ENCODE measurements at regions not wholly inside any gene's neighbourhood (a gene's known extent, or its start where the extent isn't known, plus 50 kb on each side); places are given as distances from the start of the nearest gene placed in this dataset.

DNA sequence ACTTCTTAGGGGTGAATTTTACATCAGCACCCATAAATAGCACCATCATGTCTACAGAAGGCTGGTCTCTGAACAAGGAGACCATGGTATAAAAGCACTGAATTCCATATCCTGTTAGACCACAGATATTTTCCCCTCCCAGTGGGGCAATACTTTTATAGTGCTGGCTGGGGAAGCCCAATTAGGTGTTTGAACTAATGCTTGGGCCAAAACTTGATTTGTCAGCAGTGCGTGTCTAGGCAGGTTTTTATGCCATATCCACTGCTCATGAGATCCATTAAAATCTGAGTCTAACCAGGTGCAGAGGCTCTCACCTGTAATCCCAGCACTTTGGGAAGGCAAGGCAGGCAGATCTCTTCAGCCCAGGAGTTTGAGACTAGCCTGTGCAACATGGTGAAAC, 623.0 kb downstream of the NPHP4 start:
- DNase-seq = no peak

DNA sequence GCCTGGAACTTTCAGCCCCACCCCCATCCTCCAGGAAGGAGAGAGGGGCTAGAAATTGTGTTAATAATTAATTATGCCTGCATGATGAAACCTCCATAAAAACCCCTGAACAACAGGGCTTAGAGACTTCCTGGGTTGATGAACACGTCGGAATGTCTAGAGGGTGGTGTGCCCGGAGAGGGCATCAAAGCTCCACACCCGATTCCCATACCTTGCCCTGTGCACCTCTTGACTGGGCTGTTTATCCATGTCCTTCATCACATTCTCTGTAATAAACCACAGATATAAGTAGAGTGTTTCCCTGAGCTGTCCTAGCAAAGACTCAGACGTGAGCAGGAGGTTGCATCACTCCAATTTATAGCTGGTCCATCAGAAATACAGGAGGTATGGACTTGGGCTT, 624.0 kb downstream of the NPHP4 start:
- DNase-seq = no peak

DNA sequence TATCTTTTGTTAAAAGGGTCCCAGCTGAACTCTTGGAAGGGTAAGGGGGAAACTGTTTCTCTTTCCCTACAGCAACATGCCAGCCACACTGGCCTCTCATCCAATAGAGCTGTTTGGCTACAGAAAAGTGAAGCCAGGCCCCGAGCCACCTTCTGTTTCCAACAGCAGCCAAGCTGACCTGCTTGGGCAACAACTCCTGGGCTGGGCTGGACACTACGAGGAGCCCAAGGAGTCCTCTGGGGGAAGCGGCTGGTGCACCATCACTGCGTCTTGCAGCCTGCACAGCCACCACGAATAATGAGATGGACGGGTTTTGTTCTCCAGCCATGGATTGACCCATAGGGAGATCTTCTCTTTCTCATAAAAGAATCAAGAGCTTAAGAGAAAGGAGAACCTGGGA, 624.9 kb downstream of the NPHP4 start:
- DNase-seq = no peak

DNA sequence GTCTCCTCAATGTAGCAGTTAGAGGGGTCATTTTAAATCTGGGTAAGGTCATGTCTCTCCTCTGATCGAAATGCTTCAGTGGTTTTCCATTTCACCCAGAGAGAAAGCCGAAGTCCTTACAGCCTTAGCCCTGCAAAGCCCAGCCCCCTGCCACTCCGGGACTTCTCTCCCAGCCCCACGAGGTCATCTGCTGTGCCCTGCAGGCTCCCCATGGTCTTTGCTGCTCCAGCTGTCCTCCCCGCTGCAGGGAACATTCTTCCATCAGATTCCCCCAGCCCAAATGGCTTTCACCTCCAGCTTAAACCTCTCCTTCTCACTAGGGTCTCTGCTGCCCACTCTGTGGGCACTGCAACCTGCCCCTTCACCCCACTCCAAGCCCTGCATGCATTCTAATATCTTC, 626.5 kb downstream of the NPHP4 start:
- DNase-seq = no peak

DNA sequence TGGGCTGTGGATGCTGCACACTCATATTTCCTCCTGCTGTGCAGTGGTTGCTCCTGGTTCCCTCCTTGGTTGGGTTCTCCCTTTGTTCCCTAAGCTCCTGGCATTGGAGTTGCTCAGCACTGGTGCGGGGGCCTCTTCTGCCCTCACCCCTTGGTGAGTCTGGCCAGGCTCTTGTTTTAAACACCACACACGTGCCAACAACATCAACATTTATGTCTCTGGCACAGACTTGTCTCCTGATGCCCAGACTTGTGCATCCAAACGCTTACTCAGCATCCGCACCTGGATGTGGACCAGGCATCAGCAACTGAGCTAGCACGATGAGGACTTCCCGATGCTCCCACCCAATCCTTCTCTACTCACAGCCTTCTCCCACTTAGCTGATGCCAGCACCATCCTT, 627.6 kb downstream of the NPHP4 start:
- no peak for DNase-seq

DNA sequence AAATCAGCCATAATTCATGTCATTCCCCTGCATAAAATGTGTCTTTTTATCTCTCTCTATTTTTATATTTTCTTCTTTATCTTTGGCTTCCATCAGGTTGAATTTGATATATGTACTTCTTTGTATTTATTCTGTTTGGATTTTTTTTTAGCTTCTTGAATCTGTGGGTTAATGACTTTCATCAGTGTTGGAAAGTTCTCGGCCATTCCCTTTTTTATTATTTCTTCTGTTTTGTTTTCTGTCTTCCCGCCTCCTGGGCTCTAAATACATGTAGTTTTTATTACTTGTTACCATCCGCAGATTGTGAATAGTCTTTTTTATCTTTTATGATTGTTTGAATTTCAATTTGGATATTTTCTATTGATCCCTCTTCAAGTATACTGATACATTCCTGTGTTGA, 637.5 kb downstream of the NPHP4 start:
- DNase-seq = no peak

DNA sequence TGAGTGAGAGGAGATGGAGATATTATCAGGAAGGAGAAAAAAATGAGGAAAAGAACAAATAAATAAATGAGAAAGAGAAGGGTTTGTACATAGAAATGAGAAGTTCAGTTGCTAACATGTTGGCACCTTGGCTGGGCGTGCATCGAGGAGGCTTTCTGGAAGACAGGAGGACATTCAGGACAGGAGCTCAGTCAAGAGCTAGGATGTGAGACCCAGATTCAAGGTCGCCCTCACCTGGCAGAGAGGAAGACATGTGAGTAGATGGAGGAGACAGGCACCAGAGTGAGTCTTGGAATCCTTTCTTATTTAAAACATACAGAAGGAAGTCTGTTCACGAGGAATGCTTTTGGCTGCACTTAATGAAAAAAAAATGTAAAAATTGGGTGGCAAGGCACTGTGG, 640.9 kb downstream of the NPHP4 start:
- no peak for DNase-seq

DNA sequence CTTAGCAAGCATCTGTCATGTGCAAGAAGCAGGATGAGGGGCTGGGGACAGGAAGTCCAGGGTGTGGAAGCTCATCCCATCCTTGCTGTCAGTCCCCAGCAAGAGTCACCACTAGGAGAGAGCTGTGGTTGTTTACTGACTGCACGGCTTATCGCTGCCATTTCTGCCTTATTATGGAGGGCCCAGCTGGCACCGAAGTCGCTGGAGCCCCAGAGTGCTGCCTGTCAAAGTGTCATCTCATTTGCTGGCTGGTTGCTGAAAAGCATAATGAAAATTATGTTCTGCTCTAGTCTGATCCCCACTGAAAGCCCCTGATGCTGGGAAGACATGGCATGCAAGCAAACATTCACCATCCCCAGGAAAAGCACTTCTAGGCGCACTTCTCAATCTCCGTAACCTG, 642.7 kb downstream of the NPHP4 start:
- DNase-seq = no peak

DNA sequence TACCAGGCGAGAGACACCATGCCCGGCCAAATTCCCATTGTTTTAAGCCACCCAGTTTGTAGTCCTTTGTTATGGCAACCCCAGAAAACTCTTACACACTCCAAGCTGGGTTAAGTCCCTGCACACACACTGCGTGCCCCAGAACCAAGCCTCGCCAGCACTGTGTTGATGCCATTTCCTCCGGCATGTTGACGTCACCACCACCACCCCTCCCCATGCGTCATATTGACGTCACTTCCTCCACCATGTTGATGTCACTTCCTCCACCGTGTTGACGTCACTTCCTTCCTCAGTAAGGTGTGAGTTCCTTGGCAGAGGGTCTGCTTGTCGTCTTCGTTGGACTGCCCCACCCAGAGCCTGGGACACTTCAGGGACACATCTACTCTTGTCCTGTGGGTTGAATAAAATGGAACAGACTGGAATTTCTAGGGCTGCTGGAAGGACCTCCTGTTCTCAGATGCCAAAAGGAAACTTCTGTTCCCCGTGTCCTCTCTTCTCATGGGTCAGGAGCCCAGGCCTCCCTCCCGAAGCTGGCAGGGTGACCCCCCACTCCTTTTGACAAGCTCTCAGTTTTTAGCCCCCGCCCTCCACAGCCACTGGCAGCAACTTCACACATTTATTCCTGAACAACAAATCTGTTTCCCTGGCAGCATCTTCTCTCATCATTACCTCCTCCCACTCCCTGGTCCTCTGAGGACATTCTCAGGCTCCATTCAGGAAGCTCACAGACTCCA, 643.3 kb downstream of the NPHP4 start:
- no peak for DNase-seq

DNA sequence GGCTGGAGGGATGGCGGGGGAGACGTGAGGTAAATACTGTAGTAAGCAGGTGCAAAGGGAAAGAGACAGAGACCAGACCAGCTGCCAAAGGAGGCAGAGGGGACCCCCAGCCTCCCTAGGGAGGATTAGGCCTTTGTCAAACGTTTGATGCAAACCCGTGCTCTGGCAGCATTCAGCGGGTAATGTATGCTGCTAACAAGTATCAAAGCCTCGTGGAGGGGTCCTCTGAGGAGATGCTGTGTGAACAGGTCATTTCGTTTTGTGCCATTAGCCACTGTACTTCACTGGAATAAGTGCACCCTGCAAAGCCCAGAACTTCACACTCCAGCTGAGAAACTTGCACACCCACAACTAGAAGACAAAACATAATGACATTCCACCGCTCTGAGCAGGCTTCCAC, 644.5 kb downstream of the NPHP4 start:
- no peak for DNase-seq

DNA sequence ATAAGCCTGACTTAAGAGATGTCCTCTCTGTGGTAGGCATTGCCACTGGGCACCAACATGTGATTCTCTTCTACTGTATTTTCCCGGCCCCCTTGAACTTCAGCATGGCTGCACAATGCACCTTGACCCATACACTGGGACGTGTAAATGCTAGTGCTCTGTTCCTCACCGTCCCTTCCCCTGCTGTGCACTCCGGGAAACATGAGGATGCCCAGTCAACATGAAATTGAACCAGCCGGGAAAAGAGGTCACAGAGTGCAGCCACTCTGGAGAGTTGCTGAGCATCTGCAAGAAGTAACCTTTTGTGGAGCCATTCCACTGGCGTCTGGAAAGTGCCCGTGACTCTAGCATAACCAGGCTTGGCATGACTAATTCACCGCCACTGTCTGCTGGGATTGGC, 646.7 kb downstream of the NPHP4 start:
- DNase-seq = no peak

DNA sequence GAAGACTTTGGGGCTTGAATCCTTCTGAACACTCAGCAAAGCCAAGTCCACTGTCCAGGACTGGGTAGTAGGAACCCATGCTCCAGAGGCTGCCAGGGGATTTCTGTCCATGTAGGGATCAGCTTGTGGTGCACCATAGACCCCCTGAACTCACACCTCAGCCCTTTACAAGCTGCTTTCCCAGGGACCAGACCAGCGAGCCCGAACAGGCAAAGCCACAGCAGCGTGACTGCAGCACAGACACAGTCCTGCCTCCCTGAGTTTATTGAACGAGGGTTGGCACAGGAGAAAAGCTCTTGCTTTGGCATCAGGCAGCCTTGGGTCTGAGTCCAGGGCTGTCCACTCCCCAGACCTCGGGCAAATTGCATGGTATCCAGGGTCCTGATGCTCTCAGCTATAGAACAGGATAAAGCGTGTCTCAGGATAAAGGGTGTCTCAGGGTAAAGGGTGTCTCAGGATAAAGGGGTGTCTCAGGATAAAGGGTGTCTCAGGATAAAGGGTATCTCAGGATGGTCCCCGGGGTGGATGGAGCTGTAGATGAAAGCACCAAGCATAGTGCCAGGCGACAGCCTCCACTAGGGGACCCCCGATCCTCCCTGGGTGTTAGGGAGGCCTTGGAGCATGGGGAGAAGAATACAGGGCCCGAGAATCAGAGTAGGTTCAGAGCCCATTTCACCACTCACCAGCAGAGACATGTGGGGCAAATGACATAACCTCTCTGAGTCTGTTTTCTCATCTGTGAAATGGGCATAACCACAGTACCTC, 648.8 kb downstream of the NPHP4 start:
- no peak for DNase-seq

DNA sequence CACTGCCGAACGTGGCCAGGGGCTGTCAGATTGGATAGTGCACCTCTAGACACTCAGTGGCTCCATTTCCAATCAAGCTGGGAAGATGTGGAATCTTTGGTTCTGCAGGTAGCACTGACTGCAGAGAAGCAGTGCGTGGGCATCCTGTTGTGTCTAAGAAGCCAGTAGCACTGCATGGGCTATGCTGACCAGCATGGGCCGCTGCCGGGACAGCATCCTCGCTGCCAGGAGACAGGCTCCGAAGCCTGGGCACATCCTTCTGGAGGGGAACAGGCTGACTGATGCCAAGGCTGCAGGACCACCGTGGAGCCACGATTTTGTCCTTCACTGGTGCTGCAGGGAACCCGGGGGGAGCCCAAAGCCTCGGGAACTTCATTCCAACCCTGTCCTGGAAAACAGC, 649.4 kb downstream of the NPHP4 start:
- DNase-seq = no peak

DNA sequence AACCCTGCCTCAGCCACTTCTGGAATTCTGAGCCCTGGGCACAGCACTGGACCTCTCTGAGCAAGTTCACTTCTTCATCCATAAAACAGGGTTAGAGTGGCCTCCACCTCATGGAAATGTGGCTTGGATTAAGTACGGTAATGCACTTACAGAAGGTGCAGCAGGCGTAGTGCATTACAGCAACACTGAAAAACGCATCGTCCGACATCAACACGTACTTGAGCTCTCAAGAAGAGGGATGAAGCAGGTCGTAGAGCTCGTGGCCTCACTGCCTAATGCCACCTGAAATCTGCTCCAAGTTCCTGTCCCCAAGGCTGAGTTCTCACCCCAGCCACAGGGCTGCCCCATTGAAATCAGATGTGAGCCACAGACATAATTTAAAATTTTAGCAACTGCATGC, 650.1 kb downstream of the NPHP4 start:
- no peak for DNase-seq

DNA sequence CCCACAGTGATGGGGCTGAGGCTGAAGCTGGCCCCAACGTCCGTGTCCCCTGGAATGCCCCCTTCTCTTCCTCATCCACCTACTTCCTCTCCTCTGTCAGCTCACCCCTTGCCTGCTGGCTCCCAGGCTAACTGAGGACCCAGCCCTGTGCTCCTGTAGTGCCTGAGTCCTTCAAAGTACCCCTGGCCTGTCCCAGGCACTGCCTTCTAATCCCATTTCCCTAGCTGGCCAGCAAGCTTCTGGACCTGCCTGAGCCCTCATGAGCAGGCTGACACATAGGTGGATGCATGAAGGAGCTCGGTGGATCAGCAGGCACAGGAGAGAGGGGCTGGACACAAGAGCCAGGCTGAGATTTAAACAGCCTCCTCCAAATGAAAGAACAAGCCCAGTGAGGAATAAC, 650.8 kb downstream of the NPHP4 start:
- DNase-seq = no peak

DNA sequence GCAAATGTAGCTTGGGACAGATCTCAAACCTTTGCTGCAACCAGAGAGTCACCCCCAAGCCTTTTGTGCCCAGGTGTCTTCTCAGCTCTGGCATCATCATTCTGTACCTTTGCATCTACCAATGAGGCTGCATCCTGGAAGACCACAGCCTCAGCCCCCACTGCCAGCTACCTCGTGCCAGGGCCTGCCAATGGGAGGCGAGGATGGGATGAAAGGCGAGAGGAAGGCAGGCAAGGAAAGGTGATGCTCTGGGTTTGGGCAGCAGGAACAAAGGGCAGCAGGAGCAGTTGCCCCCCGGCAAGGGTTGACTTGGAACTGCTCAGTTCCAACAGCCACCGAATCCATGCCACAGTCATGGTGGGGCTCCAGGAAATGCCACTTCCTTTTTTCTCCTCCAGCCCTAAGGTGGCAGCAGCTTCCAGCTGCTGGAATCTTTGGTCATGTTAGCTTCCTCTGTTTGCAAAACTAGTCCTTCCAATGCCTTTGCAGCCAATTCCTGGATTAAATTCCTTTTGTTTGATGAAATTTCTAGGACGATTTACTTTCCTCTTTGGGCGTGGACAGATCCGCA, 651.6 kb downstream of the NPHP4 start:
- no peak for DNase-seq

DNA sequence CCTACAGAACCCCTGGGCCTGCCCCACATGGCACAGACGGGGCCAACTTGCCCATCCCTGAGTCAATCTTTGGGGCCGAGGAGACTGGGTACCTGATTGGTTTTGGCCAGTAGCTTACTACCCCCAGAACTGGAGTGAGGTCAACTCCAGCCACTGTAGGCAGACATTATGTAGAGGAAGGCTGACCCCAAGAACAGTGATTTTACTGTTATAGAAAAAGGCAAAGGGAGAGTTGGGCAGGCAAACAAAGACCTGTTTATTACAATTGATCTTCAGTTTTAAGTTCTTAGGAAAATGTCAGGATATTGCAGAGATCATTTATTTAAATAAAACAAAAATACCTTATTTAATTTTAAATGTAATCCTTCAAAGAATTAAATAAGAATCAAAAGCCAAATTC, 653.8 kb downstream of the NPHP4 start:
- no peak for DNase-seq

DNA sequence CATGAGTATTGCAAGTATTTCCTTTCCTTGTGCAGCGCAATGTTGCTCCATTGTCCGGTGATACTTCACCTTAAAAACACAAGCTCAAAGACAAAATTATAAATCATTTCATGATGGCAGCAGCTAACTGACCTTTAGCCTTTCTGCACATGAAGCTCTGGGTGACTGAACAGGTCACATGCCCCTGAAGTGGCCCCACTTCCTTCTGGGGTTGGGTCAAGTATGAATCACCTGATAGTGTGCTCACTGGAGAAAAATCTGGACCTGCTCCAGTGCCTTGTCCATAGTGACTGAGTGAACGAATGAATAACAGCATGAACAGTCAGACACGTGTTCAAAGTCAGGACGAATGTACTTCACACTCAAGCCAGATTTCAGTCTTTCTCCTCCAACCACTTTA, 658.9 kb downstream of the NPHP4 start:
- no peak for DNase-seq

DNA sequence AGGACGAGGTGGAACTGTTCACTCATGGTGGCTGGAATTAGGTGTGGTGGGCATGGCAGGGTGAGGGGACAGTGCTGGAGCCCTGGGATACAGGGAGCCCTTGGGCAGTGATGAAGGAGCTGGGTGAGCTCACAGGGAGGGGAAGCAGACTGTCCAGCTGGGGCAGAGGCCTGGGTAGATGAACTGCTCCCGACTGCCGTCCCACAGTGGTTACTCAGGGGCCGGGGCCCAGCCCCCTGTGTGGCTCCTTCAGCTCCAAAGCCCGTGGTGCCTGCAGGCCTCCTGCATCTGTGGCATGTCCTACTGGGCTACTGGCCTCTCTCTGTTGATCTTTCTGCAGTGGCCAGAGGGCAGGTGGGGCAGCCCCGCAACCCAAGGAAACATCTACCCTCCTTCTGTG, 661.1 kb downstream of the NPHP4 start:
- no peak for DNase-seq

DNA sequence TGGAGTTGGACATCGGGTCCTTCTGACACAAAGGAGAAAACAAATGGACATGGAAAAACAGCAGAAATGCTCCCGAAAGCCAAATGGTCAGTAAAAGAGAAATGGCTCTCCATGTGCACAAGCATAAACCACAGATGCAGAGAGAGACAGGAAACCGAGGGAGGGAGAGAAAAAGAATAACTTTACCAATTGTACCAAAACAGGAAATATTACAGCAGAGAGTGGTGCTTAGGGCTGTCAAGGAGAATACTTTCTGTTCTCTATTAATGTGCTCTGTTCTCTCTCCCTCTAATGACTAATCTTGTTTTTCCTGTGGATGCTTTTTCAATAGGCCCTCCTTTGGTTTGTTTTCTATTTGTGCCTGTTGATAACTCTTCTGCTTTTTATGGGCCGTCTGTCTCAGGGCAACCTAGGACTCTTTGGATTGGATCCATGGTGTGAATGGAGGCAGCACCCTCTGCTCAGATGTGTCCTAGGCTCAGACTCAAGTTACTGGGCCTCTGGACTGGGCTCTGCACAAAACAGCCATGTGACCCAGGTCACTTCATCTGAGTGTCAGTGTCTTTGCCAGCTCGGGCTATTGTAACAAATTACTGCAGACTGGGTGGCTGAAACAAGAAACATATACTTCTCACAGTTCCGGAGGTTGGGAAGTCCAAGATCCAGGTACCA, 663.0 kb downstream of the NPHP4 start:
- DNase-seq = no peak

DNA sequence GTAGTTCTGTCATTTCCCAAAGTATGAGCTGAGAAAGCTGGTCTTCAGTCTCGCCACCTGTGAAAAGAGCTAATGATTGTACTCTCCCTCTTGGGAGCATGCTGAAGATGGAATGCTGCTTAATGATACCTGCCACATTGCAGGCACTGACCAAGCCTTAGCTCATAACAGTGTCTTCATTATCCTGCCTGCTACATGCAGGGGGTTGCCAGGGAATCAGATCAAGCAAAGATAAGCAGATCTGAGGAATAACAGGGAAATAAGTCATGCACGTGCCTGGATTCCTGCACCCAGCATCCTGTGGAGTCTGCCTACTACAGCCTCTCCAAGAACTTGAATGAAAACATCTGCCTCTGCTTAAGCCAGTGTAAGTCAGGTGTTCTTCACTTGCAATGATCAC, 667.3 kb downstream of the NPHP4 start:
- no peak for DNase-seq

DNA sequence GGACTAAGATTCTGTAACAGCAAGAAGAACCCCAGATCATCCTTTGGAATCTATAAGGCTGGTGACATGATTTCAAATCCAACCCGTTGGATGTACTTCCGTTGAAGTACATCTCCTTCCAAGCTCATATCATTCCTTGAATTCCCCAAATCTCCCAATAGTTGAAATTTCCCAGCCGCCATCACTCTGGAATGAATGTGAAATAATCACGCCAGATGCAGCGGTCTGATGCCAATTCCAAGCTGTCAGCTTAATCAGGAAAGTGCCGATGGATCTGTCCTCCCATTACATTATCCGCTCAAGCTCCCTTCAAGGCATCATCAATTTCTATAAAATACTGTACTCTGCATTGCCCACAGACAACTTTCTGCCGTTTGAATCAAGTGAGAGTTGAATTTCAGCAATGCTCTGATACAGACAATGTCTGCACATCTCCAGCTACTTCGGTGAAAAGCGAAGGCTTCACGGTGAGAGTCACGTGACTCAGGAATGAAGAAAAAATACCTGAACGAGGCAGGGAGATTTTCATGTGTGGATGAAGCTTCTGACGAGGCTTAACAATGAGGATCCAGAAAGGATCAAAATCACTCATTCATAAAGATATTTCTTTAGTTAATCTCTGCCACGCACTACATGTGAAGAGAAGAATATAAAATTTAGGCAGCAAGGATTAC, 663.9 kb downstream of the AJAP1 start:
- no peak for DNase-seq

DNA sequence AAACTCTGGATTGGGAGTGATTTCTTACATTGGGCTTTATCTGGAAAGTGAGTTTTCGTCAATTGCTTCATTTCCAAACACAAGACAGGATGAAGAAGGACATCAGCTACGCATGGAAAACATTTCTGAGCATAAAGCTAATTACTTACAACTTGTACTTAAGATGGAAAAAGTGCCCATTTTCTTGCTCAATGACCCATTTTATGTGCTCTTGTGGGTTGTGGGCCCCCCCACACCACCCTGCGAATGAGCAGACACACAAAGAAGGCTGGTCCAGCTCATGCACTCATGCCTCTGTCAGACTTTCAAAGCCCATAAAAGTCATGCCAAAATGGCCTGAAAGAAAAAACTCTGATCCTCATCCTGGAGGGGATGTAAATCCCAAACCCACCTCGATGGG, 663.0 kb downstream of the AJAP1 start:
- no peak for DNase-seq
